HepG2 (cell line): ENCODE measurements at regions not wholly inside any gene's neighbourhood (a gene's known extent, or its start where the extent isn't known, plus 50 kb on each side); places are given as distances from the start of the nearest gene placed in this dataset.

Experiments
- BRCA1 ChIP-seq: sonication (generic); formaldehyde crosslinking; IDR thresholded peaks from 2 replicates; pipeline ENCODE4 v1.4.0; 2020; ENCODE audit warnings: missing genetic modification reagents
- CBX5 ChIP-seq: sonication (generic); formaldehyde crosslinking; IDR thresholded peaks from 2 replicates; pipeline ENCODE4 v1.4.0; 2020; ENCODE audit warnings: missing genetic modification reagents, borderline replicate concordance
- EP300 ChIP-seq, 3 experiments: sonication (generic) in 1 of 3; formaldehyde crosslinking in 1 of 3; IDR thresholded peaks; 2 replicates each; pipeline versions ENCODE4 v1.5.1 to v1.6.1; 2011 to 2020; ENCODE audit warnings: low read depth in 2 of 3, low read length in 2 of 3, borderline replicate concordance in 1 of 3, improper control_type of control experiment in 1 of 3, mild to moderate bottlenecking in 1 of 3, missing genetic modification reagents in 1 of 3, moderate library complexity in 1 of 3
- FOSL2 ChIP-seq: sonication (generic); formaldehyde crosslinking; IDR thresholded peaks from 2 replicates; pipeline ENCODE4 v1.4.0; 2020; ENCODE audit warnings: missing genetic modification reagents
- GFI1 ChIP-seq: sonication (generic); formaldehyde crosslinking; IDR thresholded peaks from 2 replicates; pipeline ENCODE4 v1.5.0; 2020; ENCODE audit warnings: missing genetic modification reagents, mild to moderate bottlenecking, borderline replicate concordance
- HDAC2 ChIP-seq: sonication (generic); formaldehyde crosslinking; IDR thresholded peaks from 2 replicates; pipeline ENCODE4 v1.4.0; 2020; ENCODE audit warnings: missing genetic modification reagents
- HOXA7 ChIP-seq: sonication (generic); formaldehyde crosslinking; IDR thresholded peaks from 2 replicates; pipeline ENCODE4 v1.8.1; 2022; ENCODE audit warnings: mild to moderate bottlenecking, missing genetic modification reagents, moderate library complexity
- IRF2 ChIP-seq: IDR thresholded peaks from 2 replicates; pipeline ENCODE4 v1.6.1; 2018; ENCODE audit warnings: missing genetic modification reagents, missing compliant biosample characterization
- KDM3A ChIP-seq: IDR thresholded peaks from 2 replicates; pipeline ENCODE4 v1.6.1; 2018; ENCODE audit warnings: low read depth, missing compliant biosample characterization
- NBN ChIP-seq: fragments of 450-650 bp; conservative IDR thresholded peaks from 2 replicates; pipeline ENCODE4 v1.6.1; 2017
- NCOA1 ChIP-seq: sonication (generic); formaldehyde crosslinking; IDR thresholded peaks from 2 replicates; pipeline ENCODE4 v1.9.0; 2021; ENCODE audit warnings: missing genetic modification reagents
- NFIC ChIP-seq: IDR thresholded peaks from 2 replicates; pipeline ENCODE4 v1.6.1; 2012; ENCODE audit warnings: mild to moderate bottlenecking, low read length, inconsistent platforms
- PPARG ChIP-seq: conservative IDR thresholded peaks from 2 replicates; pipeline ENCODE4 v1.6.1; 2016; ENCODE audit warnings: missing biosample characterization, missing genetic modification reagents
- SIX1 ChIP-seq: sonication (generic); formaldehyde crosslinking; IDR thresholded peaks from 2 replicates; pipeline ENCODE4 v1.4.0; 2020; ENCODE audit warnings: missing genetic modification reagents, borderline replicate concordance
- SMC3 ChIP-seq: IDR thresholded peaks from 2 replicates; pipeline ENCODE4 v1.6.1; 2011; ENCODE audit warnings: low read length, improper control_type of control experiment
- SOX5 ChIP-seq: IDR thresholded peaks from 2 replicates; pipeline ENCODE4 v1.6.1; 2016; ENCODE audit warnings: borderline replicate concordance
- STAG1 ChIP-seq: sonication (generic); formaldehyde crosslinking; IDR thresholded peaks from 2 replicates; pipeline ENCODE4 v1.4.0; 2020; ENCODE audit warnings: missing genetic modification reagents
- ZFP1 ChIP-seq: IDR thresholded peaks from 2 replicates; pipeline ENCODE4 v1.6.1; 2016
- ZKSCAN8 ChIP-seq: IDR thresholded peaks from 2 replicates; pipeline ENCODE4 v1.6.1; 2016; ENCODE audit warnings: borderline replicate concordance, missing genetic modification reagents, missing compliant biosample characterization
- ZNF124 ChIP-seq: sonication (generic); formaldehyde crosslinking; IDR thresholded peaks from 2 replicates; pipeline ENCODE4 v1.4.0; 2020; ENCODE audit warnings: missing genetic modification reagents
- ZNF34 ChIP-seq: sonication (generic); formaldehyde crosslinking; IDR thresholded peaks from 2 replicates; pipeline ENCODE4 v1.4.0; 2020; ENCODE audit warnings: mild to moderate bottlenecking, missing genetic modification reagents, borderline replicate concordance
- ZNF501 ChIP-seq: sonication (generic); formaldehyde crosslinking; IDR thresholded peaks from 2 replicates; pipeline ENCODE4 v1.5.1; 2020; ENCODE audit warnings: mild to moderate bottlenecking, moderate library complexity, missing genetic modification reagents
- ZSCAN30 ChIP-seq: sonication (generic); formaldehyde crosslinking; IDR thresholded peaks from 2 replicates; pipeline ENCODE4 v1.5.0; 2020; ENCODE audit warnings: mild to moderate bottlenecking, missing genetic modification reagents
- TF ChIP-seq, protein P1 (sequence below): sonication (generic); formaldehyde crosslinking; conservative IDR thresholded peaks from 2 replicates; pipeline ENCODE4 v1.4.0; 2020; ENCODE audit warnings: missing genetic modification reagents
- TF ChIP-seq, protein P2 (sequence below): sonication (generic); formaldehyde crosslinking; IDR thresholded peaks from 2 replicates; pipeline ENCODE4 v1.4.0; 2020; ENCODE audit warnings: missing genetic modification reagents; ENCODE audit errors: not compliant biosample characterization
- TF ChIP-seq, protein P3 (sequence below): sonication (generic); formaldehyde crosslinking; IDR thresholded peaks from 2 replicates; pipeline ENCODE4 v1.5.0; 2020; ENCODE audit warnings: mild to moderate bottlenecking, missing genetic modification reagents, moderate library complexity
- TF ChIP-seq, protein P4 (sequence below): IDR thresholded peaks from 2 replicates; pipeline ENCODE4 v1.6.1; 2016; ENCODE audit warnings: control low read depth

DNA sequence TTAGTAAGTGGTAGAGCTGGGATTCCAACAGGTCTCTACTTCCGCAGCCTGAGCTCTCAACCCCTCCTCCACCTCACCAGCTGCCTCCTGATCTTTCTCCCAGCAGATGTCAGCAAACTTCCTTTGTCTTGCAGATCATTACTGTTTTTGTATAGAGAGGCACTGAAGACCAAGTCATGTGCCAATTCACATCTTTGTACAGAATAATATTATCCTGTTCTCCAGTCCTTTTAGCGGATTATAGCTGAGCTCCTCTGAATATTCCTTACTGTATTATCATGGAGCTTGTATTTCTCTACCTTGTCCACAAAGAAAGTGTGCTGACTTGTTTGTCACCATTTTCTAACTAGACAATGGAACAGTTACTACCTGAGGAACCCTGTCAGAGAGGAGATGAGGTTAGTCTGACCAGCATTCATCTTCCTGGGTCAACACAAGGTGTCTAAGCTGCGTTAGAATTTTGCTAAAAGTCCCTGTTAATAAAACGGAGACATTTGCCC, 142.3 kb upstream of the ARHGAP5 start (continued):
- TF ChIP-seq, protein P1, sequence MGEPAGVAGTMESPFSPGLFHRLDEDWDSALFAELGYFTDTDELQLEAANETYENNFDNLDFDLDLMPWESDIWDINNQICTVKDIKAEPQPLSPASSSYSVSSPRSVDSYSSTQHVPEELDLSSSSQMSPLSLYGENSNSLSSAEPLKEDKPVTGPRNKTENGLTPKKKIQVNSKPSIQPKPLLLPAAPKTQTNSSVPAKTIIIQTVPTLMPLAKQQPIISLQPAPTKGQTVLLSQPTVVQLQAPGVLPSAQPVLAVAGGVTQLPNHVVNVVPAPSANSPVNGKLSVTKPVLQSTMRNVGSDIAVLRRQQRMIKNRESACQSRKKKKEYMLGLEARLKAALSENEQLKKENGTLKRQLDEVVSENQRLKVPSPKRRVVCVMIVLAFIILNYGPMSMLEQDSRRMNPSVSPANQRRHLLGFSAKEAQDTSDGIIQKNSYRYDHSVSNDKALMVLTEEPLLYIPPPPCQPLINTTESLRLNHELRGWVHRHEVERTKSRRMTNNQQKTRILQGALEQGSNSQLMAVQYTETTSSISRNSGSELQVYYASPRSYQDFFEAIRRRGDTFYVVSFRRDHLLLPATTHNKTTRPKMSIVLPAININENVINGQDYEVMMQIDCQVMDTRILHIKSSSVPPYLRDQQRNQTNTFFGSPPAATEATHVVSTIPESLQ (CRISPR knock-in tag): 0 out of 2 replicates have a peak, but pooled peaks have one; percentile 81
- peak; percentile 39; the same call in 1 of the 2 replicates for TF ChIP-seq ZFP1 (CRISPR knock-in tag)
- TF ChIP-seq ZSCAN30 (CRISPR knock-in tag): peak; percentile 73; the same call in 1 of the 2 replicates
- 0 out of 2 replicates have a peak, but pooled peaks have one; percentile 37 for TF ChIP-seq ZNF124
- no peak for TF ChIP-seq NCOA1
- peak; percentile 69 for TF ChIP-seq HDAC2
- peak; percentile 90; the same call in 1 of the 2 replicates for TF ChIP-seq CBX5 (CRISPR knock-in tag)
- TF ChIP-seq, protein P2, sequence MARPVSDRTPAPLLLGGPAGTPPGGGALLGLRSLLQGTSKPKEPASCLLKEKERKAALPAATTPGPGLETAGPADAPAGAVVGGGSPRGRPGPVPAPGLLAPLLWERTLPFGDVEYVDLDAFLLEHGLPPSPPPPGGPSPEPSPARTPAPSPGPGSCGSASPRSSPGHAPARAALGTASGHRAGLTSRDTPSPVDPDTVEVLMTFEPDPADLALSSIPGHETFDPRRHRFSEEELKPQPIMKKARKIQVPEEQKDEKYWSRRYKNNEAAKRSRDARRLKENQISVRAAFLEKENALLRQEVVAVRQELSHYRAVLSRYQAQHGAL: peak; percentile 35
- peak; percentile 70; the same call in 1 of the 2 replicates for TF ChIP-seq KDM3A (CRISPR knock-in tag)
- TF ChIP-seq, protein P3, sequence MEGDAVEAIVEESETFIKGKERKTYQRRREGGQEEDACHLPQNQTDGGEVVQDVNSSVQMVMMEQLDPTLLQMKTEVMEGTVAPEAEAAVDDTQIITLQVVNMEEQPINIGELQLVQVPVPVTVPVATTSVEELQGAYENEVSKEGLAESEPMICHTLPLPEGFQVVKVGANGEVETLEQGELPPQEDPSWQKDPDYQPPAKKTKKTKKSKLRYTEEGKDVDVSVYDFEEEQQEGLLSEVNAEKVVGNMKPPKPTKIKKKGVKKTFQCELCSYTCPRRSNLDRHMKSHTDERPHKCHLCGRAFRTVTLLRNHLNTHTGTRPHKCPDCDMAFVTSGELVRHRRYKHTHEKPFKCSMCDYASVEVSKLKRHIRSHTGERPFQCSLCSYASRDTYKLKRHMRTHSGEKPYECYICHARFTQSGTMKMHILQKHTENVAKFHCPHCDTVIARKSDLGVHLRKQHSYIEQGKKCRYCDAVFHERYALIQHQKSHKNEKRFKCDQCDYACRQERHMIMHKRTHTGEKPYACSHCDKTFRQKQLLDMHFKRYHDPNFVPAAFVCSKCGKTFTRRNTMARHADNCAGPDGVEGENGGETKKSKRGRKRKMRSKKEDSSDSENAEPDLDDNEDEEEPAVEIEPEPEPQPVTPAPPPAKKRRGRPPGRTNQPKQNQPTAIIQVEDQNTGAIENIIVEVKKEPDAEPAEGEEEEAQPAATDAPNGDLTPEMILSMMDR (CRISPR knock-in tag): peak; percentile 93
- TF ChIP-seq PPARG: peak; percentile 64
- peak; percentile 27; the same call in 1 of the 2 replicates for TF ChIP-seq GFI1
- TF ChIP-seq ZKSCAN8 (CRISPR knock-in tag): peak; percentile 60; the same call in 1 of the 2 replicates
- TF ChIP-seq SIX1 (CRISPR knock-in tag): 0 out of 2 replicates have a peak, but pooled peaks have one; percentile 7
- TF ChIP-seq BRCA1 (CRISPR knock-in tag): no peak
- no peak for TF ChIP-seq ZNF34 (CRISPR knock-in tag)
- TF ChIP-seq SOX5 (CRISPR knock-in tag): peak; percentile 74
- no peak for TF ChIP-seq ZNF501
- no peak for TF ChIP-seq EP300 (IDR thresholded peaks at IDR 0.05; ENCODE audit: low read depth in 2 of 2, low read length in 2 of 2)
- peak; percentile 77 for TF ChIP-seq EP300 (CRISPR knock-in tag; IDR thresholded peaks at IDR 0.05; ENCODE audit: borderline replicate concordance)
- TF ChIP-seq FOSL2 (CRISPR knock-in tag): peak; percentile 61
- TF ChIP-seq, protein P4, sequence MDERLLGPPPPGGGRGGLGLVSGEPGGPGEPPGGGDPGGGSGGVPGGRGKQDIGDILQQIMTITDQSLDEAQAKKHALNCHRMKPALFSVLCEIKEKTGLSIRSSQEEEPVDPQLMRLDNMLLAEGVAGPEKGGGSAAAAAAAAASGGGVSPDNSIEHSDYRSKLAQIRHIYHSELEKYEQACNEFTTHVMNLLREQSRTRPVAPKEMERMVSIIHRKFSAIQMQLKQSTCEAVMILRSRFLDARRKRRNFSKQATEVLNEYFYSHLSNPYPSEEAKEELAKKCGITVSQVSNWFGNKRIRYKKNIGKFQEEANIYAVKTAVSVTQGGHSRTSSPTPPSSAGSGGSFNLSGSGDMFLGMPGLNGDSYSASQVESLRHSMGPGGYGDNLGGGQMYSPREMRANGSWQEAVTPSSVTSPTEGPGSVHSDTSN (CRISPR knock-in tag): 0 out of 2 replicates have a peak, but pooled peaks have one; percentile 9
- TF ChIP-seq IRF2: peak; percentile 57; the same call in 1 of the 2 replicates
- TF ChIP-seq HOXA7 (CRISPR knock-in tag): no peak
- peak; percentile 90 for TF ChIP-seq SMC3
- TF ChIP-seq STAG1 (CRISPR knock-in tag): peak; percentile 98
- TF ChIP-seq NFIC: 0 out of 2 replicates have a peak, but pooled peaks have one; percentile 18
- no peak for TF ChIP-seq NBN
